ENCODE measurements at regions not wholly inside any gene's neighbourhood (a gene's known extent, or its start where the extent isn't known, plus 50 kb on each side); places are given as distances from the start of the nearest gene placed in this dataset.

DNA sequence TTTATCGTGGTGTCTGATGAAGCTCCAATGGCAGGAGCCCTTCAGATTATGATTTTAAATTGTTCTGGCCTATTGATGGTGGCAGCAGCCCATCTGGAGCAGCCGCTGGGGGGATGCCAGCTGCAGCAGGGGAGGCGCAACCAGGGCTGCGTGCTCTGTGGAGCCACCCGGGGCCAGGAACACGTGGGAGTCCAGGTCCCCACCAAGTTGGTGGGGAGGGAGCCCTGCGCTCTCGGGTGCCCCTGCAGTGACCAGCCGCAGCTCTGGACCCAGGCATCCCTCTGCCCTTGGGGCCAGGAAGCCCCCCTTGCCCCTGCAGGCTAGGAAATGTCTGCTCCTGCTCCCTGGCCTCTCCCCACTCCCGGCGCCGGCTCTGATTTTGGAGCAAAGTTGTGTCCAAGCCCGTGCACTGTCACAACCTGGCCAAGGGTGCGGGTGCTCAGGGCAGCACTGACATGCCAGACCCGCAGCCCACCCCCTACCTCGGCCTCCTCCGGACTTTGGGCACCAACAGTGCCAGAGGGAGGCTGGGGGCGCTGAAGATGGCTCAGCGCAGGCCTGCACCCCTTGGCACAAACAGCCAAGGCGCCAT is 147.2 kb upstream of the ADO start:
- Histone ChIP-seq H3K9me3 (no peaks in the 10 kb centered on the region), H3K27me3 (peaks cover 0 to 8% of the 10 kb centered on the region in 2 donors), H3K27ac (no peak overlapping the region), H3K4me3 (no peak overlapping the region), H3K36me3 (no peaks in the 10 kb centered on the region), H3K4me1 (peaks cover 0 to 6% (median 4%) of the 10 kb centered on the region in 4 donors)
- intact Hi-C loops (cut with DNase I; ENCODE audit: low total_unique reads): no loop called here
- DNase-seq: no peak
- TF ChIP-seq, protein P1, sequence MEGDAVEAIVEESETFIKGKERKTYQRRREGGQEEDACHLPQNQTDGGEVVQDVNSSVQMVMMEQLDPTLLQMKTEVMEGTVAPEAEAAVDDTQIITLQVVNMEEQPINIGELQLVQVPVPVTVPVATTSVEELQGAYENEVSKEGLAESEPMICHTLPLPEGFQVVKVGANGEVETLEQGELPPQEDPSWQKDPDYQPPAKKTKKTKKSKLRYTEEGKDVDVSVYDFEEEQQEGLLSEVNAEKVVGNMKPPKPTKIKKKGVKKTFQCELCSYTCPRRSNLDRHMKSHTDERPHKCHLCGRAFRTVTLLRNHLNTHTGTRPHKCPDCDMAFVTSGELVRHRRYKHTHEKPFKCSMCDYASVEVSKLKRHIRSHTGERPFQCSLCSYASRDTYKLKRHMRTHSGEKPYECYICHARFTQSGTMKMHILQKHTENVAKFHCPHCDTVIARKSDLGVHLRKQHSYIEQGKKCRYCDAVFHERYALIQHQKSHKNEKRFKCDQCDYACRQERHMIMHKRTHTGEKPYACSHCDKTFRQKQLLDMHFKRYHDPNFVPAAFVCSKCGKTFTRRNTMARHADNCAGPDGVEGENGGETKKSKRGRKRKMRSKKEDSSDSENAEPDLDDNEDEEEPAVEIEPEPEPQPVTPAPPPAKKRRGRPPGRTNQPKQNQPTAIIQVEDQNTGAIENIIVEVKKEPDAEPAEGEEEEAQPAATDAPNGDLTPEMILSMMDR (IDR thresholded peaks at IDR 0.05): no peak

DNA sequence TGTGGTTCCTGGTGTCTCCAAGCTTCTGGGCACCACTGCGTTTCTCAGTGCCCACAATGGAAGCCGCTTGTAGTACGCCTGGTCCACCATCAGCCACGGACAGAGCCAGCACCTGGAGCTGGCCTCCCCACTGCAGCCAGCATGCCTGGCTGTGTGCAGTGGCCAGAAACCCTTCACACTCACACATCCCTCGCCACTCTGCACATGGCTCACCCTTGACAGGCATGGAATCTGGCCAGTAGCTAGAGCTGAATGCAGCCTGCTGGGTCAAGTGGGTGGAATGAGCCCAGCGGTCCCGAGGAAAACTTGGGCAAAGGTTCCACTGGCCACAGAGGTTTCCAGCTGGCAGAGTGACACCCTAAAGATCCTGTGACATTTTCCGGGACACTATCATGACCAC is 146.0 kb upstream of the ADO start:
- TF ChIP-seq, protein P1 (IDR thresholded peaks at IDR 0.05): no peak
- no peaks in the 10 kb centered on the region for H3K36me3 ChIP-seq
- no peak overlapping the region for H3K4me3 ChIP-seq
- peaks cover 0 to 6% (median 4%) of the 10 kb centered on the region in 4 donors for H3K4me1 ChIP-seq
- H3K27ac ChIP-seq: no peak overlapping the region
- intact Hi-C loops (cut with DNase I; ENCODE audit: low total_unique reads): no loop called here
- peaks cover 0 to 8% of the 10 kb centered on the region in 2 donors for H3K27me3 ChIP-seq
- H3K9me3 ChIP-seq: no peaks in the 10 kb centered on the region
- DNase-seq: no peak

DNA sequence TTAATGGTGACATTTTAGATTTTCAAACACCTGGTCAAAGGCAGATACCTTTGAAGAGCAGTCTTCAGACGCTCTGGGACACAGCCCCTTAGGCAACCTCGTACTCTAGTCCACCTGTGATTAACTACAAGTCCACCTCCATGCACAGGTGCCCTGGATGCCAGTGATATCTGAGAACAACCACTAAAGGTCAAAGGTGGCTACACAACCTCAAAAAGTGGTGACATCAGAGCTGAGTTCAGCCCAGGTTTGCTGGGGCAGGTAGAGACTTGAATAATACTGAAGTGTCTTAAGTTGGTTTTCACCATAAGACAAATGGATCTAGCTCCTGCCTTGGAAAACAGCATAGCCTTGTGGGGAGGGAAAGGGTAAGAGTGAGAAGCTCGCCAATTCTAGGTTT is 143.4 kb upstream of the ADO start:
- Histone ChIP-seq H3K27ac (no peak overlapping the region), H3K27me3 (peaks cover 0 to 8% of the 10 kb centered on the region in 2 donors), H3K4me3 (no peak overlapping the region), H3K9me3 (no peaks in the 10 kb centered on the region), H3K4me1 (peaks cover 0 to 6% (median 4%) of the 10 kb centered on the region in 4 donors), H3K36me3 (no peaks in the 10 kb centered on the region)
- intact Hi-C loops (cut with DNase I; ENCODE audit: low total_unique reads): no loop called here
- no peak for DNase-seq
- TF ChIP-seq, protein P1 (IDR thresholded peaks at IDR 0.05): no peak

DNA sequence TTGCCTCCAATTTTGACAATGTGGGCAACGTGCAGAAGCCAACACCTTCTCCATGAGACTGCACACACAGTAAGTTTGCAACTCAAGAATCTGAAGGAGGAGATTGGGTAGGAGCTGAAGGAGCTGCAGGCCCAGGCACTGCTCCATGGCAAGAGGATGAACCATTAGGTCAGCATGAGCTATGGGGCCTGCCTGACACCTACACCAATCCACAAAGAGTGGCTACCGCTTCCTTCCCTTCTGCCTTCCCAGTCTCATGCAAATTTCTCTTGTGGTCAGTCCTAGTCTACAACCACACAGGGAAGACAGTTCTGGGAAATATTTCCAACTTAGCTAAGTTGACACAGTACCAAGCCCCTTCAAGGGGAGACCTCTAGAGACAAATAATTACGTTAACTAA is 142.0 kb upstream of the ADO start:
- peaks cover 0 to 1% (median under 1%) of the 10 kb centered on the region in 4 donors for H3K4me1 ChIP-seq
- no peaks in the 10 kb centered on the region for H3K9me3 ChIP-seq
- TF ChIP-seq, protein P1 (IDR thresholded peaks at IDR 0.05): no peak
- no peak for DNase-seq
- intact Hi-C loops (cut with DNase I; ENCODE audit: low total_unique reads): no loop called here
- H3K27ac ChIP-seq: no peak overlapping the region
- H3K36me3 ChIP-seq: no peaks in the 10 kb centered on the region
- peaks cover 0 to 6% of the 10 kb centered on the region in 2 donors for H3K27me3 ChIP-seq
- H3K4me3 ChIP-seq: no peak overlapping the region

DNA sequence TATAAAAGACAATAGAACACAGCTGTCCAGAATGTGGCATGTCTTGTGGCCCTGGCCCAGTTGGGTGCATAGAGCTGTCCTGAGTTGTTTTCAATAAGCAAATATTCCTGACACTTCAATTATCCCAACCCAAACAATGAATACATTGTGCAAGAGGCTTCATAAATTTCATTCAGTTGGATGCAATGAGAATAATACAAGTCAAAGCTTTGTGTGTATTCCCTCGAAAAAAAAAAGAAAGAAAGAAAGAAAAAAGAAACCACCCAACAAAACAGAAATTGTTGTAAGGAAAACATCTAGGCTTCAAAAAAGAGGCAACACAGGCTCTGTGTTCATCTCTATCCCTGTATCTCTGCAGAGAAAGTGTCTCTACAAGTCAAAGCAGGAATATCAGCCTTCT is 138.7 kb upstream of the ADO start:
- H3K4me1 ChIP-seq: no peaks in the 10 kb centered on the region
- no peaks in the 10 kb centered on the region for H3K27me3 ChIP-seq
- H3K4me3 ChIP-seq: no peak overlapping the region
- no peaks in the 10 kb centered on the region for H3K9me3 ChIP-seq
- H3K27ac ChIP-seq: no peak overlapping the region
- intact Hi-C loops (cut with DNase I; ENCODE audit: low total_unique reads): no loop called here
- DNase-seq: no peak
- H3K36me3 ChIP-seq: no peaks in the 10 kb centered on the region
- TF ChIP-seq, protein P1 (IDR thresholded peaks at IDR 0.05): no peak

DNA sequence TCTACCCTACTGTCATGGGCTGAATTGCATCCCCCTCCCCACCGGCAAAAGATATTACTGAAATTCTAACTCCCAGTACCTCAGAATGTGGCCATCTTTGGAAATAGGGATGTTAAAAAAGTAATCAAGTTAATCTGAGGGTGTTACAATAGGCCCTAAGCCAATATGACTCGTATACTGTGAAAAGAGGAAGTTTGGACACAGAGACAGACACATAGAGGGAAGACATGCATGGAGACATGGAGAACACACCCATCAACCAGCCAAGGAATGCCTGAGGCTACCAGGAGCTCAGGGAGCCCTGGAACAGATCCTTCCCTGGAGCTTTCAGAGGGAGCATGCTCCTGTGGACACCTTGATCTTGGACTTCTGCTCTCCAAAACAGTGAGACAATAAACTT is 138.2 kb upstream of the ADO start:
- H3K4me1 ChIP-seq: no peaks in the 10 kb centered on the region
- intact Hi-C loops (cut with DNase I; ENCODE audit: low total_unique reads): no loop called here
- no peak for DNase-seq
- no peak overlapping the region for H3K4me3 ChIP-seq
- TF ChIP-seq, protein P1 (IDR thresholded peaks at IDR 0.05): no peak
- H3K36me3 ChIP-seq: no peaks in the 10 kb centered on the region
- no peaks in the 10 kb centered on the region for H3K9me3 ChIP-seq
- H3K27ac ChIP-seq: no peak overlapping the region
- H3K27me3 ChIP-seq: no peaks in the 10 kb centered on the region

Data from tibial artery (tissue), 4 donors.